HG02798 (cell line): ENCODE measurements at regions not wholly inside any gene's neighbourhood (a gene's known extent, or its start where the extent isn't known, plus 50 kb on each side); places are given as distances from the start of the nearest gene placed in this dataset.

Experiments
- ATAC-seq: cut with Tn5 transposase; IDR thresholded peaks from one replicate; pipeline ENCODE4 v1.9.1; 2021; ENCODE audit warnings: mild to moderate bottlenecking; ENCODE audit not compliant: unreplicated experiment, poor library complexity

- no peak for ATAC-seq
Measured at GRCh38 chr15:70275461-70276138, 177.9 kb upstream of the TLE3 start.

GRCh38 chr15:70274908-70275307 lies 177.2 kb upstream of the TLE3 start:
- no peak for ATAC-seq

GRCh38 chr15:70274255-70274880 lies 176.7 kb upstream of the TLE3 start:
- ATAC-seq: no peak

GRCh38 chr15:70273808-70274207 lies 176.1 kb upstream of the TLE3 start:
- ATAC-seq: no peak

DNA sequence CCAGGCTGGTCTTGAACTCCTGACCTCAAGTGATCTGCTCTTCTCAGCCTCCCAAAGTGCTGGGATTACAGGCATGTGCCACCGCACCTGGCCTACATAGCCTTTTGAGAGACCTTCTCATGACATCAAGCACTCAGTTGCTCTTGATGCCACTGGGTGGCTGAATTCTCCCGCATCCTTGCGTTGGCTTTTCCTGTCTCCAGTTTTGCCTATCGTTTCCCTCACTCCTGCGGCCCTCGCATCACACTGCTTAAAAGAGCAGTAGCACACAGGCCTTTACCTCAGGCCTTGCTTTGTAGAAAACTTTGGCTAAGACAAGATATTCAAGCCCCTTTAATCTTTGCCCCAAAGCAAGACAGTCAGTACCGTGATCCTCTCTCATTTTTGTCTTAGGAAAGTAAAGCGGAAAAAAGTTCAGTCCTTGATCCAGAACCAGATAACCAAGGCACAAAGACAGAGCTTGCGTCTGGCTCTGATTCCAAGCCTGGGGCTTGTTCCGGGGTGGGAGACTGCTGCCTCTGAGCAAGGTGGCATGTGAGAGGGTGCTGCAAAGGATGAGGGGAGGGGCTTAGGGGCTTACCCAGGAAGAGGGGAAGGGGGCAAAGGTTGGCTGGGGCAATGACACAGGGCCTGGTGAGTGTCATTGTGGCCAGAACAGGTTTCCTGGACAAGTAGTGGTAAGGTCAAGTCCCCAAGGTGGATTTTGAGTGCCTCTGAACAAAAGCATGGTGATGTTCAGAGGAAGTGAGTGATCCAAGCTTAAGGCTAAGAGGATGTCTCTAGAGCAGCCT lies 175.0 kb upstream of the TLE3 start:
- ATAC-seq: no peak

DNA sequence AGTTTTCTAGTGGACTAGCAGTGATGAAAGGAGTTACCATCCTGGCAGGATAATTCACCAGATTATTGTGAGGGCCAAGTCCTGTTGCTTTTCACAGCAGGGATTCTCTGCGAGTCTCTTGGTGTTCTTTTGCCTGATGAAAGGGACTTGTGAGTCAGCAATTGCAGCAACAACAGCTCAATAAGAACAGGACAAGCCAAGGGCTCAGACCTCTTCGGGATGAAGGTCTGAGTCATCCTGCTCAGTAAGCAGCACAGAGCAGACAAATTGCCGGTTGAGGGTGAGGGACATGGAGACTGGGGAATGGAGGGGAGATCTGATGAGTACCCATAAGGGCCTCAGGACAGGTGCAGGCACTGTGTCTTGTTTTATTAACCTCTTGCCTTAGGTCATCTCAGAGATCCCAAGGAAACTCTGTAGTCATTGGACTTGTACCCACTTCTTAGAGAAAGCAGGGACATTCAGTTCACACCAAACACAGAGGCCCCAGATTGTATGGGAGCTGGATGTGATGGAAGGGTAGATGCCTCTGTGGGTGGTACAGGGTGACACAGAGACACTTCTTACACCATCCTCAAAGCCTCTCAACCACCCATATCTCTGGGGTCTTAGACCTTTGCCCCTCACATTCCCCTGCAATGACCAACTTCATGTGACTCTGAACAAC lies 173.8 kb upstream of the TLE3 start:
- no peak for ATAC-seq

GRCh38 chr15:70270752-70271111 lies 173.0 kb upstream of the TLE3 start:
- no peak for ATAC-seq

DNA sequence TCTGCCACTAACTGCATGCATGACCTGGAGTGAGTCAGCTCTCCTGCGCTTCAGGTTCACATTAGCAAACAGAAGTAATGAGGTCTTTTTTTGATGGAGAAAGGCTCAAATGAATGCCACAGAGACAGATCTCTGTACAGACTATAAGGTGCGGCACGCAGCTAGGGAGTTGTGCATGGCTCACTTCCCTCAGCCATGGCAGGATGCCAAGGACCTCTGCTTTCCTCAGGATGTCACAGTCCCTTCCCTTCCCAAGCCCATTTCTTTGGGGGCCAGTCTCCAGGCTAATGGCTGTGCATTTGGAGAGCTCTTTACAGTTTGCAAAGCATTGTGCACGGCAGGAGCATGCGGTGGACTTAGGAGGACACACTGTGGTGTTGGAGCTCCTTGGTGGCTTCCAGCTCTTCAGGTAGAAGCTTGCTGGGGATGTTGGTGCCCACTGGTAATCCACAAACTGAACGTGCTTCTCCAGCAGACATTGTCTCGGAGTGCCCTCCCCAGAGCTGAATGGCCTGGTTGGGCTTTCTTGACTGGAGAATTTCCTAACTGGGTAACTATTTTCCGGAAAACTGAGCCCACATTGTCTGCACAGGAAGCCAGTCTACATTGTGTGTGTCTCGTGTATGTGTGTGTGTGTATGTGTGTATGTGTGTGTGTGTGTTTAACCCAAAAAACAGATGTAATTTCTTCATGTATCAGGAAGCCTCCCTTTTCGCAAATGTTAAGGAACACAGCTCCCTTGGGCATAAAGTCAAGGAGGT lies 172.5 kb upstream of the TLE3 start:
- no peak for ATAC-seq

DNA sequence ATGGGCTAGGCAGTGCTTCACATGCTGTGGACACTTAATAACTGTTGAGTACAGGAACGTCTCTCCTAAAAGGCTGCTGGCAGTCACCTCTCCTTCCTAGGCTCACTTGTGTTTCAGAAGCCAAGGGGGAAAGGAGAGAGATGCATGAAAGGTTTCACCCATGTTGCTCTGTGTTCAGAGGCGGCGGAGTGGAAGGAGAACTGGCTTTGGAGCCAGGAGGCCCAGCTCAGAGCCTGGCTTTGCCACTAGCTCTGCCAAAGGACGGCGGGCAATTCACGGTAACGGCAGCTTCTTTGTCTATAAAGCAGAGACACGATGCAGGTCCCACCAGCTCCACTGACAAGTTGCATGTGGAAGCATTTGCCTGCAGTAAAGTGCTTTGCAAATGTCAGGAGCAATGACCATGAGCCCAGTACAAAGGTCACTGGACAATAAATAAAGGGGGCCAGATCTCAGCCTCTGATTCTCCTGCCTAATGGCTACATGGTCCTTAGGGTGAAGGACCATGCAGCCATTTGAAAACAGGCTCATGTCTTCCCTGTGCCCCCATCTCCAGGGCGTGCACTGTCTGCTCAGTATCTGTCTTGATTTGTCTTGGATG lies 171.7 kb upstream of the TLE3 start:
- ATAC-seq: no peak

DNA sequence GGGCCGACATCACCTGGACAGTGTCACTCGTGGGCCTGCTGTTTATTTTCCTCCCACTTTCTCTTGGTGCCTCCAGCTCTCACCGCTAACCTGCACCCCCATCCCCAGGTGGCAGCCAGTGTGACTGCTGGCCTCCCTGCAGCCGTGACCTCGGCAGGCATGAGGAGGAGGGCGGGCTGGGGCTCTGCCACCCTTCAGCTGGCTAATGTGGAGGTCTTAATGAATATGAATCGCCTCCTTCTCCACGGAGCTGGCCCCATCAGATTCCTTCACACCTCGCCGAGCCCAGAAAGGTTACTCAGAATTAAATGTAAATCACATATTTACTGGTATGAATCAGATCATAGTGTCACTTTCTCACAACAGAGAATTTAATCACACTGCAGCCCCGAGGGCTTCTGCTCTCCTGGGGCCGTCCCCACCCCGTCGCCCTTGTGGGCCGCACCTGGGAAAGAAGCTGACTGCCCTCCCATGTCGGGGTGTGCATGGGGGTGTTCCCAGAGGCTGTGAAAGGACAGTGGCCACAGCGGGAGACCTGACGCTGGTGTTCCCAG lies 171.1 kb upstream of the TLE3 start:
- no peak for ATAC-seq

DNA sequence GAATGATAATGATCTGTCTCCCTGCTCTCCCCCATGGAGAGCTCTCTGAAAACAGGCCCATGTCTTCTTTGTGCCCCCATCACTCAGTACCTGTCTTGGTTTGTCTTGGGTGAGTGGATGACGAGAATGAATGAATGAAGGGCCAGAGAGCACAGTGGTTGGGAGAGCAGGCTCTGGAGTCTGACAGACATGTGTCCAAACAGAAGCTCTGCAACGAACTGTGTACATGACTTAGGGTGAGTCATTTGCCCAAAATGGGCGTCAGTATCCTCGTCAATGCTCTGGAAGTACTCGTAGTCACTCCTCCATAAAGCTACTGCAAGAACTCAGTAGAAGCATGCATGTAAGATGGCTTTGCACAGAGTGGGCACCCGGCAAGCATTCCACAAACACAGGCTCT lies 170.2 kb upstream of the TLE3 start:
- no peak for ATAC-seq

DNA sequence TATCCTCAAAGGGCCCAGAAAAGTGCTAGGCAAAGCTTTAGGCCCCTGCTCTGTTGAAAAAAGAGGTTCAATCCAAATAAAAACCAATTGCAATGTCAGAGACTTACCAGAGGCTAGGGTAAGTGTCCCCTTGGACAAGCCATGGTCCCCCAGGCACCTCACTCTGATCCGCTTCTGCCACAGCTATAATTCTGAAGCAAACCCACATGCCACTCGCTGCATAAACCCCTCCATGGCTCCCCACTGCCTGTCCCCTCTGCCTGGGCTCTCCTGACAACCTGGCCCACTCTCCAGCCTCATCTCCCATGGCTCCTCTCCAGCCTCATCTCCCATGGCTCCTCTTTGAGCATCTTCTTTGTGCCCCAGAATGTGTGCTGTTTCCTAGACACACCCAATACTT lies 169.6 kb upstream of the TLE3 start:
- ATAC-seq: no peak

GRCh38 chr15:70266412-70267121 lies 168.8 kb upstream of the TLE3 start:
- no peak for ATAC-seq

GRCh38 chr15:70265986-70266385 lies 168.3 kb upstream of the TLE3 start:
- ATAC-seq: no peak

DNA sequence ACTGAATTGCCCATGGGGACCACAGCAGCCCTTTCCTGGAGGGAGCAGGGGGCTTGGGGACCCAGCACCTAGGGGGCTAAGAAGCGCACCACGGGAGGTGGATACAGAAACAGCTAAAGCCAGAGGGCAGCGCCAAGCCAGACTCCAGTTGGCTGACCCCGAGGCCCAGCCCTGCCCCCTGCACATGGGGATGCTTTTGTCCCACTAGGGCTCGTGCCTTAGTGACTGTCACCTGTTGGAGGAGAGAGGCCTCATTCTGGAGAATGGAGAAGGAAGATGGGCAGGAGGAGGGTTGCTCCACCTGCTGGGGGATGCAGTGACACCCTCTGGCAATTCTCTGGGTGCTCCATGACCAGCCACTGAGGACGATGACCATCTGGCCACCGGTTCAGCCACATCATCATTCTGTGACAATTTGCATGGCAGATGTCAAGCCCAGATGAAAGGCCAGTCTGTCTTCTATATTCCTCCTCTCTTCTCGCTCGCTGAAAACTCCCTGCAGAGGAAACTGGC lies 167.8 kb upstream of the TLE3 start:
- ATAC-seq: no peak

- ATAC-seq: no peak
Measured at GRCh38 chr15:70264738-70265465, 167.2 kb upstream of the TLE3 start.

DNA sequence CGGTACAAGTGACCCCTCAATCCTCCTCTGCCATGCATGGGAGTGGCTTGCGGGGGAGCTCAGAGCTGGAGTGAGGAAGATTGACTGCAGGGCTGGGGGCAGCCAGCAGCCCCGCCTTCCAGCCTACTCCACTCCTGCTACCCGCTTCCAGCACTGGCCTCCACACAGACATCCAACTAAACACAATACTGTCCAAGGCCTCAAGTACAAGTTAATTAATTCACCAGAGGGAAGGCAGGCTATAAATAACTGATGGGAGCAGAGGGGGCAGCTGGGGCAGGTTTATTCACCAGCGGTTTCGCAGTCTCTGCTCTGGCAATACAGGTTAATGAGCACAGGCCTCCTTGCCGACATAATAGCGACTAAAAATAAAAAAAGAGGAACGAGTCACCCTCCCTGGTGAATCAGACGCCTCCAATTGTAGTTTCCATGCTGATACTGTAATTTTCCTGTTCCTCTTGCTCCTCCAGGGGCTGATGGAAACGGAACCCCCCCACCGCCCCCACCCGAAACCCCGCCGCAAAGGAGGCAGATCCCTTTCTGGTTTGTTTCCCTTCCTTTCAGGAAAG lies 166.4 kb upstream of the TLE3 start:
- ATAC-seq: no peak
